Fibroblast of skin of right biceps (primary cell): ENCODE measurements at regions not wholly inside any gene's neighbourhood (a gene's known extent, or its start where the extent isn't known, plus 50 kb on each side); places are given as distances from the start of the nearest gene placed in this dataset.
A peak's percentile ranks its signal among the peaks of the same experiment; 100 is the strongest.
"Not testable (repeated sequence)": the region's sequence is repeated elsewhere in the genome, so short reads cannot be mapped to it uniquely, and the experiment has no call there.

Source experiments
- DNase-seq: peaks from one replicate; pipeline ENCODE4 v3.0.0-alpha.2; 2013

GRCh38 chr6:133802861-133803260 is 86.1 kb upstream of the TCF21 start:
- peak; percentile 62 for DNase-seq

- DNase-seq: peak; percentile 64
Measured at GRCh38 chr6:133804265-133804664, 84.6 kb upstream of the TCF21 start.

- no peak for DNase-seq
Measured at GRCh38 chr6:133805876-133806275, 83.0 kb upstream of the TCF21 start.

GRCh38 chr6:133806382-133807140 is 82.4 kb upstream of the TCF21 start:
- peak; percentile 46 for DNase-seq

GRCh38 chr6:133807501-133807900 is 81.4 kb upstream of the TCF21 start:
- no peak for DNase-seq

GRCh38 chr6:133809406-133809805 is 79.5 kb upstream of the TCF21 start:
- peak; percentile 69 for DNase-seq

GRCh38 chr6:133811557-133811956 is 77.4 kb upstream of the TCF21 start:
- DNase-seq: no peak

GRCh38 chr6:133812446-133812845 is 76.5 kb upstream of the TCF21 start:
- DNase-seq: not testable (repeated sequence)

GRCh38 chr6:133814238-133814637 is 74.7 kb upstream of the TCF21 start:
- no peak for DNase-seq

- peak; percentile 70 for DNase-seq
Measured at GRCh38 chr6:133814797-133815196, 74.1 kb upstream of the TCF21 start.

- DNase-seq: no peak
Measured at GRCh38 chr6:133815313-133815712, 73.6 kb upstream of the TCF21 start.

- no peak for DNase-seq
Measured at GRCh38 chr6:133816171-133816570, 72.7 kb upstream of the TCF21 start.

GRCh38 chr6:133817460-133818047 is 71.4 kb upstream of the TCF21 start:
- no peak for DNase-seq

- DNase-seq: no peak
Measured at GRCh38 chr6:133818320-133818719, 70.6 kb upstream of the TCF21 start.

GRCh38 chr6:133820208-133820607 is 68.7 kb upstream of the TCF21 start:
- DNase-seq: no peak

GRCh38 chr6:133827766-133828165 is 61.1 kb upstream of the TCF21 start:
- peak; percentile 68 for DNase-seq

GRCh38 chr6:133833949-133834359 is 55.0 kb upstream of the TCF21 start:
- no peak for DNase-seq

GRCh38 chr6:133834472-133835170 is 54.3 kb upstream of the TCF21 start:
- no peak for DNase-seq

- DNase-seq: no peak
Measured at GRCh38 chr6:133835901-133836300, 53.0 kb upstream of the TCF21 start.

- DNase-seq: peak; percentile 36
Measured at GRCh38 chr6:133837801-133838349, 51.0 kb upstream of the TCF21 start.
